HepG2 (cell line): ENCODE measurements at regions not wholly inside any gene's neighbourhood (a gene's known extent, or its start where the extent isn't known, plus 50 kb on each side); places are given as distances from the start of the nearest gene placed in this dataset.

Source experiments
- CHD4 ChIP-seq: fragments of 200-600 bp; sonication (generic); IDR thresholded peaks from 2 replicates; pipeline ENCODE4 v1.7.0; 2017; ENCODE audit warnings: mild to moderate bottlenecking, low read length, borderline replicate concordance
- DBP ChIP-seq: sonication (generic); formaldehyde crosslinking; IDR thresholded peaks from 2 replicates; pipeline ENCODE4 v1.4.0; 2020; ENCODE audit warnings: missing genetic modification reagents; ENCODE audit errors: not compliant biosample characterization
- MBD4 ChIP-seq: IDR thresholded peaks from 2 replicates; pipeline ENCODE4 v1.6.1; 2012; ENCODE audit warnings: low read length, inconsistent platforms, borderline replicate concordance
- PAWR ChIP-seq: sonication (generic); formaldehyde crosslinking; IDR thresholded peaks from 2 replicates; pipeline ENCODE4 v1.4.0; 2020; ENCODE audit warnings: missing genetic modification reagents, mild to moderate bottlenecking, borderline replicate concordance
- PRDM10 ChIP-seq: sonication (generic); formaldehyde crosslinking; IDR thresholded peaks from 2 replicates; pipeline ENCODE4 v1.4.0; 2020; ENCODE audit warnings: low read depth, missing genetic modification reagents
- RXRB ChIP-seq: IDR thresholded peaks from 2 replicates; pipeline ENCODE4 v1.6.1; 2016; ENCODE audit warnings: borderline replicate concordance, missing genetic modification reagents, missing compliant biosample characterization
- SMARCE1 ChIP-seq: fragments of 450-650 bp; IDR thresholded peaks from 2 replicates; pipeline ENCODE4 v1.6.1; 2017; ENCODE audit warnings: borderline replicate concordance
- SOX5 ChIP-seq: IDR thresholded peaks from 2 replicates; pipeline ENCODE4 v1.6.1; 2016; ENCODE audit warnings: borderline replicate concordance
- USF2 ChIP-seq, 2 experiments: sonication (generic) in 1 of 2; formaldehyde crosslinking in 1 of 2; IDR thresholded peaks; 2 replicates each; pipeline versions ENCODE4 v1.5.1 to v1.6.1; 2011 to 2020; ENCODE audit warnings: borderline replicate concordance in 1 of 2, low read depth in 1 of 2, low read length in 1 of 2, mild to moderate bottlenecking in 1 of 2, missing genetic modification reagents in 1 of 2, moderate library complexity in 1 of 2
- ZFX ChIP-seq: sonication (generic); formaldehyde crosslinking; IDR thresholded peaks from 2 replicates; pipeline ENCODE4 v1.4.0; 2020; ENCODE audit warnings: mild to moderate bottlenecking, low read depth, missing genetic modification reagents, moderate library complexity
- ZNF121 ChIP-seq: sonication (generic); formaldehyde crosslinking; IDR thresholded peaks from 2 replicates; pipeline ENCODE4 v1.5.0; 2020; ENCODE audit warnings: mild to moderate bottlenecking, missing genetic modification reagents
- ZNF276 ChIP-seq: sonication (generic); formaldehyde crosslinking; IDR thresholded peaks from 2 replicates; pipeline ENCODE4 v1.4.0; 2020; ENCODE audit warnings: mild to moderate bottlenecking, low read depth, missing genetic modification reagents
- ZNF550 ChIP-seq: sonication (generic); formaldehyde crosslinking; IDR thresholded peaks from 2 replicates; pipeline ENCODE4 v1.4.0; 2020; ENCODE audit warnings: mild to moderate bottlenecking, missing genetic modification reagents, borderline replicate concordance
- ZNF737 ChIP-seq: sonication (generic); formaldehyde crosslinking; IDR thresholded peaks from 2 replicates; pipeline ENCODE4 v1.5.0; 2020; ENCODE audit warnings: missing genetic modification reagents, mild to moderate bottlenecking, borderline replicate concordance
- ZNF775 ChIP-seq: sonication (generic); formaldehyde crosslinking; IDR thresholded peaks from 2 replicates; pipeline ENCODE4 v1.4.0; 2020; ENCODE audit warnings: missing genetic modification reagents, mild to moderate bottlenecking, moderate library complexity, borderline replicate concordance
- ZSCAN29 ChIP-seq: sonication (generic); formaldehyde crosslinking; conservative IDR thresholded peaks from 2 replicates; pipeline ENCODE4 v1.4.0; 2020; ENCODE audit warnings: mild to moderate bottlenecking, missing genetic modification reagents
- TF ChIP-seq, protein P1 (sequence below): sonication (generic); formaldehyde crosslinking; IDR thresholded peaks from 2 replicates; pipeline ENCODE4 v1.5.1; 2020; ENCODE audit warnings: mild to moderate bottlenecking, missing genetic modification reagents, moderate library complexity

GRCh38 chr14:53850714-53851296 lies 105.8 kb downstream of the BMP4 start (continued):
- TF ChIP-seq SOX5 (CRISPR knock-in tag) (peak; percentile 71; the same call in 1 of the 2 replicates), CHD4 (no peak), RXRB (CRISPR knock-in tag) (0 out of 2 replicates have a peak, but pooled peaks have one; percentile 19), MBD4 (0 out of 2 replicates have a peak, but pooled peaks have one; percentile 44), ZSCAN29 (CRISPR knock-in tag) (0 out of 2 replicates have a peak, but pooled peaks have one; percentile 63), PRDM10 (CRISPR knock-in tag) (no peak), USF2 (IDR thresholded peaks at IDR 0.05; ENCODE audit: low read depth, low read length) (no peak), USF2 (CRISPR knock-in tag; IDR thresholded peaks at IDR 0.05; ENCODE audit: borderline replicate concordance) (no peak), PAWR (CRISPR knock-in tag) (no peak), ZFX (CRISPR knock-in tag) (no peak), ZNF550 (no peak), ZNF775 (CRISPR knock-in tag) (no peak), SMARCE1 (no peak), ZNF276 (CRISPR knock-in tag) (no peak), ZNF121 (CRISPR knock-in tag) (no peak), DBP (CRISPR knock-in tag) (no peak), ZNF737 (CRISPR knock-in tag) (no peak)
- TF ChIP-seq, protein P1, sequence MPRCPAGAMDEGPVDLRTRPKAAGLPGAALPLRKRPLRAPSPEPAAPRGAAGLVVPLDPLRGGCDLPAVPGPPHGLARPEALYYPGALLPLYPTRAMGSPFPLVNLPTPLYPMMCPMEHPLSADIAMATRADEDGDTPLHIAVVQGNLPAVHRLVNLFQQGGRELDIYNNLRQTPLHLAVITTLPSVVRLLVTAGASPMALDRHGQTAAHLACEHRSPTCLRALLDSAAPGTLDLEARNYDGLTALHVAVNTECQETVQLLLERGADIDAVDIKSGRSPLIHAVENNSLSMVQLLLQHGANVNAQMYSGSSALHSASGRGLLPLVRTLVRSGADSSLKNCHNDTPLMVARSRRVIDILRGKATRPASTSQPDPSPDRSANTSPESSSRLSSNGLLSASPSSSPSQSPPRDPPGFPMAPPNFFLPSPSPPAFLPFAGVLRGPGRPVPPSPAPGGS = no peak
